ENCODE measurements at regions not wholly inside any gene's neighbourhood (a gene's known extent, or its start where the extent isn't known, plus 50 kb on each side); places are given as distances from the start of the nearest gene placed in this dataset.

GRCh38 chr18:3354506-3354905 is 92.6 kb downstream of the MYL12B start:
- no peak for DNase-seq (ENCODE audit: low read depth, low spot score)
- in situ Hi-C loops (cut with HindIII; ENCODE audit: low sequenced_read_pairs): no loop called here
- TF ChIP-seq, protein P1, sequence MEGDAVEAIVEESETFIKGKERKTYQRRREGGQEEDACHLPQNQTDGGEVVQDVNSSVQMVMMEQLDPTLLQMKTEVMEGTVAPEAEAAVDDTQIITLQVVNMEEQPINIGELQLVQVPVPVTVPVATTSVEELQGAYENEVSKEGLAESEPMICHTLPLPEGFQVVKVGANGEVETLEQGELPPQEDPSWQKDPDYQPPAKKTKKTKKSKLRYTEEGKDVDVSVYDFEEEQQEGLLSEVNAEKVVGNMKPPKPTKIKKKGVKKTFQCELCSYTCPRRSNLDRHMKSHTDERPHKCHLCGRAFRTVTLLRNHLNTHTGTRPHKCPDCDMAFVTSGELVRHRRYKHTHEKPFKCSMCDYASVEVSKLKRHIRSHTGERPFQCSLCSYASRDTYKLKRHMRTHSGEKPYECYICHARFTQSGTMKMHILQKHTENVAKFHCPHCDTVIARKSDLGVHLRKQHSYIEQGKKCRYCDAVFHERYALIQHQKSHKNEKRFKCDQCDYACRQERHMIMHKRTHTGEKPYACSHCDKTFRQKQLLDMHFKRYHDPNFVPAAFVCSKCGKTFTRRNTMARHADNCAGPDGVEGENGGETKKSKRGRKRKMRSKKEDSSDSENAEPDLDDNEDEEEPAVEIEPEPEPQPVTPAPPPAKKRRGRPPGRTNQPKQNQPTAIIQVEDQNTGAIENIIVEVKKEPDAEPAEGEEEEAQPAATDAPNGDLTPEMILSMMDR (IDR thresholded peaks at IDR 0.05; ENCODE audit: low read depth, low read length): no peak

DNA sequence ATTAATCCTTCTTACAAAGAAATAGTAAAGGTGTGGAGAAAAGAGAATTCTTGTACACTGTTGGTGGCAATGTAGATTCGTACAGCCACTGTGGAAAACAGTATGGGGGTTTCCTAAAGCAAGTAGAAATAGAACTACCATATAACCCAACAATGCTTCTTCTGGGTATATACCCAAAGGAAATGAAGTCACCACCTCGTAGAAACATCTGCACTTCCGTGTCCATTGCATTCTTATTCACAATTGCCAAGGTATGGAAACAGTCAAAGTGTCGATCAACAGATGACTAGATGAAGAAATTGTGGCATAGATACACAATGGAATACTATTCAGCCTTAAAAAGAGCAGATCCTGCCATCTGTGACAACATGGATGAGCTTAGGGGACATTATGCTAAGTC is 93.4 kb upstream of the TGIF1 start:
- in situ Hi-C loops (cut with HindIII; ENCODE audit: low sequenced_read_pairs): no loop called here
- no peak for DNase-seq (ENCODE audit: low read depth, low spot score)

More at GRCh38 chr18:3354506-3354905, 92.6 kb downstream of the MYL12B start:
- no peak overlapping the region for H3K4me3 ChIP-seq (ENCODE audit: low read depth, low read length)

GRCh38 chr18:3357516-3357915 is 92.5 kb upstream of the TGIF1 start:
- no peak overlapping the region for H3K4me3 ChIP-seq (ENCODE audit: low read depth, low read length)
- DNase-seq (ENCODE audit: low read depth, low spot score): no peak
- in situ Hi-C loops (cut with HindIII; ENCODE audit: low sequenced_read_pairs): no loop called here
- TF ChIP-seq, protein P1 (IDR thresholded peaks at IDR 0.05; ENCODE audit: low read depth, low read length): no peak

More for the DNA sequence above, 93.4 kb upstream of the TGIF1 start:
- no peak overlapping the region for H3K4me3 ChIP-seq (ENCODE audit: low read depth, low read length)
- TF ChIP-seq, protein P1 (IDR thresholded peaks at IDR 0.05; ENCODE audit: low read depth, low read length): no peak

- no peak for DNase-seq (ENCODE audit: low read depth, low spot score)
- in situ Hi-C loops (cut with HindIII; ENCODE audit: low sequenced_read_pairs): no loop called here
Measured at GRCh38 chr18:3358310-3358709, 91.7 kb upstream of the TGIF1 start.

GRCh38 chr18:3360211-3360610 is 89.8 kb upstream of the TGIF1 start:
- DNase-seq (ENCODE audit: low read depth, low spot score): no peak
- TF ChIP-seq, protein P1 (IDR thresholded peaks at IDR 0.05; ENCODE audit: low read depth, low read length): no peak
- no peak overlapping the region for H3K4me3 ChIP-seq (ENCODE audit: low read depth, low read length)
- in situ Hi-C loops (cut with HindIII; ENCODE audit: low sequenced_read_pairs): no loop called here

More at GRCh38 chr18:3358310-3358709, 91.7 kb upstream of the TGIF1 start:
- no peak overlapping the region for H3K4me3 ChIP-seq (ENCODE audit: low read depth, low read length)
- TF ChIP-seq, protein P1 (IDR thresholded peaks at IDR 0.05; ENCODE audit: low read depth, low read length): no peak

DNA sequence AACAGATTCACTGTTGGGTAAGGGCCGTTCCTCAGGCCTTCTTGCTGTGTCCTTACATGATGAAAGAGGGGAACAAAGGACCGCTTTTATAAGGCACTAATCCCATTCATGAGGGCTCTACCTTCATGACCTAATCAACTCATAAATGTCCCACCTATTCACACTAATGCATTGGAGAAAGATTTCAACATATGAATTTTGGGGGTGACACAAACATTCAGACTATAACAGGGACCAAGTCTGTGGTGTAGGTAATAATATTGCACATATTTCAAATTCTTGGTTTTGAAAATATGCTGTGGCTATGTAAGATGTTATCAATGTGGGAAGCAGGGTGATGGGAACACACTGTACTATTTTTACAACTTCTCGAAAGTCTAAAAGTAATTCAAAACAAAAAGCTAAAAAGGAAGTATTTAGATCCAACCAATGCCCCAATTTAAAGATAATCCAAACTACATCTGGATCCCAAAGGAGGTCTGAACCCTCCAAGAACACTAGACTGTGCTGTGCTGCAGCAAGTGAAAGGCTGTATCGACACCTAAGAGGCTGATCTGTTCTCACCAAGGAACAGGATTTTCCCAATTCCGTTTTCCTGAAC is 82.4 kb upstream of the TGIF1 start:
- TF ChIP-seq, protein P1 (IDR thresholded peaks at IDR 0.05; ENCODE audit: low read depth, low read length): no peak
- DNase-seq (ENCODE audit: low read depth, low spot score): peak; percentile 71
- no peak overlapping the region for H3K4me3 ChIP-seq (ENCODE audit: low read depth, low read length)
- in situ Hi-C loops (cut with HindIII; ENCODE audit: low sequenced_read_pairs): no loop called here

All from astrocyte of the spinal cord (primary cell).